ENCODE measurements at regions not wholly inside any gene's neighbourhood (a gene's known extent, or its start where the extent isn't known, plus 50 kb on each side); places are given as distances from the start of the nearest gene placed in this dataset.

- H3K9ac ChIP-seq (ENCODE audit: low read length) = no peak overlapping the region
- H3K4me2 ChIP-seq (ENCODE audit: low read length) = no peak overlapping the region
- no peak overlapping the region for H3K4me3 ChIP-seq (ENCODE audit: low read length)
- no peaks in the 10 kb centered on the region for H3K9me2 ChIP-seq (ENCODE audit: insufficient read depth, low read length)
- H2AFZ ChIP-seq (ENCODE audit: low read depth, low read length) = no peak overlapping the region
- H3K36me3 ChIP-seq (ENCODE audit: insufficient read depth, low read length) = no peaks in the 10 kb centered on the region
- TF ChIP-seq RAD21 (conservative IDR thresholded peaks at IDR 0.05) (no peak), TAF1 (IDR thresholded peaks at IDR 0.05; ENCODE audit: low read depth) (no peak), SMC3 (conservative IDR thresholded peaks at IDR 0.05; ENCODE audit: poor library complexity) (no peak), MXI1 (conservative IDR thresholded peaks at IDR 0.05; ENCODE audit: poor library complexity, severe bottlenecking) (no peak), EZH2 (IDR thresholded peaks at IDR 0.05; ENCODE audit: borderline replicate concordance, insufficient read depth, low read length, poor library complexity, severe bottlenecking) (no peak), EP300 (conservative IDR thresholded peaks at IDR 0.05; ENCODE audit: poor library complexity, severe bottlenecking) (no peak), REST (IDR thresholded peaks at IDR 0.05; ENCODE audit: borderline replicate concordance) (no peak), POLR2AphosphoS5 (IDR thresholded peaks at IDR 0.05) (no peak)
- TF ChIP-seq, protein P1, sequence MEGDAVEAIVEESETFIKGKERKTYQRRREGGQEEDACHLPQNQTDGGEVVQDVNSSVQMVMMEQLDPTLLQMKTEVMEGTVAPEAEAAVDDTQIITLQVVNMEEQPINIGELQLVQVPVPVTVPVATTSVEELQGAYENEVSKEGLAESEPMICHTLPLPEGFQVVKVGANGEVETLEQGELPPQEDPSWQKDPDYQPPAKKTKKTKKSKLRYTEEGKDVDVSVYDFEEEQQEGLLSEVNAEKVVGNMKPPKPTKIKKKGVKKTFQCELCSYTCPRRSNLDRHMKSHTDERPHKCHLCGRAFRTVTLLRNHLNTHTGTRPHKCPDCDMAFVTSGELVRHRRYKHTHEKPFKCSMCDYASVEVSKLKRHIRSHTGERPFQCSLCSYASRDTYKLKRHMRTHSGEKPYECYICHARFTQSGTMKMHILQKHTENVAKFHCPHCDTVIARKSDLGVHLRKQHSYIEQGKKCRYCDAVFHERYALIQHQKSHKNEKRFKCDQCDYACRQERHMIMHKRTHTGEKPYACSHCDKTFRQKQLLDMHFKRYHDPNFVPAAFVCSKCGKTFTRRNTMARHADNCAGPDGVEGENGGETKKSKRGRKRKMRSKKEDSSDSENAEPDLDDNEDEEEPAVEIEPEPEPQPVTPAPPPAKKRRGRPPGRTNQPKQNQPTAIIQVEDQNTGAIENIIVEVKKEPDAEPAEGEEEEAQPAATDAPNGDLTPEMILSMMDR (IDR thresholded peaks at IDR 0.05; ENCODE audit: poor library complexity, severe bottlenecking) = no peak
- H3K27me3 ChIP-seq (ENCODE audit: insufficient read depth, low read depth, low read length) = no peaks in the 10 kb centered on the region
- H3K9me3 ChIP-seq (ENCODE audit: low read length) = no peaks in the 10 kb centered on the region
- H3K27ac ChIP-seq (ENCODE audit: low read length) = no peak overlapping the region
- H3F3A ChIP-seq (ENCODE audit: insufficient read depth, low read length, poor library complexity, severe bottlenecking) = no peaks in the 10 kb centered on the region
- no peaks in the 10 kb centered on the region for H4K20me1 ChIP-seq (ENCODE audit: insufficient read depth)
- no peaks in the 10 kb centered on the region for H3K79me2 ChIP-seq (replicated peaks; ENCODE audit: insufficient read depth, low read length)
Observed at GRCh38 chr3:30198162-30198561, 408.2 kb upstream of the TGFBR2 start.

- Histone ChIP-seq H3K27me3 (ENCODE audit: insufficient read depth, low read depth, low read length) (no peaks in the 10 kb centered on the region), H4K20me1 (ENCODE audit: insufficient read depth) (no peaks in the 10 kb centered on the region), H3K4me2 (ENCODE audit: low read length) (no peak overlapping the region), H3K27ac (ENCODE audit: low read length) (no peak overlapping the region), H3K9me3 (ENCODE audit: low read length) (no peaks in the 10 kb centered on the region), H2AFZ (ENCODE audit: low read depth, low read length) (no peak overlapping the region), H3K79me2 (replicated peaks; ENCODE audit: insufficient read depth, low read length) (no peaks in the 10 kb centered on the region), H3K4me3 (ENCODE audit: low read length) (no peak overlapping the region), H3K36me3 (ENCODE audit: insufficient read depth, low read length) (no peaks in the 10 kb centered on the region), H3K9ac (ENCODE audit: low read length) (no peak overlapping the region), H3F3A (ENCODE audit: insufficient read depth, low read length, poor library complexity, severe bottlenecking) (no peaks in the 10 kb centered on the region), H3K9me2 (ENCODE audit: insufficient read depth, low read length) (no peaks in the 10 kb centered on the region)
- no peak for TF ChIP-seq EZH2 (IDR thresholded peaks at IDR 0.05; ENCODE audit: borderline replicate concordance, insufficient read depth, low read length, poor library complexity, severe bottlenecking)
- TF ChIP-seq SMC3 (conservative IDR thresholded peaks at IDR 0.05; ENCODE audit: poor library complexity) = peak; percentile 85
- no peak for TF ChIP-seq EP300 (conservative IDR thresholded peaks at IDR 0.05; ENCODE audit: poor library complexity, severe bottlenecking)
- TF ChIP-seq REST (IDR thresholded peaks at IDR 0.05; ENCODE audit: borderline replicate concordance) = no peak
- no peak for TF ChIP-seq POLR2AphosphoS5 (IDR thresholded peaks at IDR 0.05)
- TF ChIP-seq, protein P1 (IDR thresholded peaks at IDR 0.05; ENCODE audit: poor library complexity, severe bottlenecking) = peak; percentile 82
- peak; percentile 88 for TF ChIP-seq RAD21 (conservative IDR thresholded peaks at IDR 0.05)
- no peak for TF ChIP-seq MXI1 (conservative IDR thresholded peaks at IDR 0.05; ENCODE audit: poor library complexity, severe bottlenecking)
- TF ChIP-seq TAF1 (IDR thresholded peaks at IDR 0.05; ENCODE audit: low read depth) = no peak
Observed at GRCh38 chr3:30199096-30199759, 407.2 kb upstream of the TGFBR2 start.

Data from neural cell (in vitro differentiated cells).